Left ventricle myocardium superior (tissue), 1 donor: ENCODE measurements at regions not wholly inside any gene's neighbourhood (a gene's known extent, or its start where the extent isn't known, plus 50 kb on each side); places are given as distances from the start of the nearest gene placed in this dataset.
"Not testable (repeated sequence)": the region's sequence is repeated elsewhere in the genome, so short reads cannot be mapped to it uniquely, and the experiment has no call there.

Source experiments
- ATAC-seq: fragments of 200-7000 bp; cut with Tn5 transposase; one replicate; pipeline ENCODE4 v1.9.1; 2020; ENCODE audit warnings: mild to moderate bottlenecking, moderate library complexity
- DNase-seq: peaks from one replicate; pipeline ENCODE4 v3.0.0-alpha.2; 2020
- intact Hi-C: fragments of 100-400 bp; cut with micrococcal nuclease; formaldehyde crosslinking; loops from one replicate; pipeline ENCODE4 v1.11.0; 2022
- donor health status: DM: no; HTN: yes; CAD: no; lungs with severe emphysema.

- intact Hi-C loops, result no loop called here
- DNase-seq, result no peak
- no peak for ATAC-seq
Measured at GRCh38 chr9:78436873-78437272, 139.9 kb downstream of the PSAT1 start.

- intact Hi-C loops, result no loop called here
- no peak for ATAC-seq
Measured at GRCh38 chr9:78437296-78437695, 140.4 kb downstream of the PSAT1 start.

GRCh38 chr9:78437806-78438205 lies 140.9 kb downstream of the PSAT1 start:
- intact Hi-C loops, result no loop called here
- no peak for ATAC-seq
- DNase-seq, result no peak

More at GRCh38 chr9:78437296-78437695, 140.4 kb downstream of the PSAT1 start:
- DNase-seq, result no peak

- intact Hi-C loops, result no loop called here
- ATAC-seq (no peak), DNase-seq (no peak)
Measured at GRCh38 chr9:78438211-78438610, 141.3 kb downstream of the PSAT1 start.

GRCh38 chr9:78438780-78439179 lies 141.9 kb downstream of the PSAT1 start:
- ATAC-seq (no peak), DNase-seq (no peak)
- intact Hi-C loops, result no loop called here

GRCh38 chr9:78439190-78439865 lies 142.4 kb downstream of the PSAT1 start:
- peak; percentile 81 for DNase-seq
- intact Hi-C loops, result no loop called here
- peak; percentile 85 for ATAC-seq

GRCh38 chr9:78439866-78440830 lies 143.2 kb downstream of the PSAT1 start:
- DNase-seq (no peak), ATAC-seq (no peak)
- intact Hi-C loops, result no loop called here

- intact Hi-C loops, result no loop called here
- ATAC-seq (no peak), DNase-seq (no peak)
Measured at GRCh38 chr9:78441396-78441795, 144.5 kb downstream of the PSAT1 start.

- intact Hi-C loops, result no loop called here
- ATAC-seq, result no peak
- DNase-seq, result no peak
Measured at GRCh38 chr9:78441822-78442431, 145.0 kb downstream of the PSAT1 start.

- DNase-seq, intact Hi-C loops, ATAC-seq: not testable (repeated sequence)
Measured at GRCh38 chr9:78442577-78442976, 145.7 kb downstream of the PSAT1 start.

GRCh38 chr9:78443946-78444345 lies 147.0 kb downstream of the PSAT1 start:
- ATAC-seq (no peak), DNase-seq (peak; percentile 42)
- intact Hi-C loops, result no loop called here

- ATAC-seq (no peak), DNase-seq (no peak)
Measured at GRCh38 chr9:78448960-78449673, 152.2 kb downstream of the PSAT1 start.

GRCh38 chr9:78453450-78453849 lies 156.5 kb downstream of the PSAT1 start:
- ATAC-seq (no peak), DNase-seq (no peak)
- intact Hi-C loops, result no loop called here

More at GRCh38 chr9:78448960-78449673, 152.2 kb downstream of the PSAT1 start:
- intact Hi-C loops, result no loop called here

- intact Hi-C loops, result no loop called here
- no peak for ATAC-seq
- DNase-seq, result no peak
Measured at GRCh38 chr9:78462611-78463010, 165.7 kb downstream of the PSAT1 start.

- DNase-seq (no peak), ATAC-seq (no peak)
- intact Hi-C loops, result no loop called here
Measured at GRCh38 chr9:78463750-78464149, 166.8 kb downstream of the PSAT1 start.

- ATAC-seq (no peak), DNase-seq (no peak)
- intact Hi-C loops, result no loop called here
Measured at GRCh38 chr9:78468231-78468630, 171.3 kb downstream of the PSAT1 start.

- no peak for DNase-seq
- intact Hi-C loops, result no loop called here
- no peak for ATAC-seq
Measured at GRCh38 chr9:78468974-78469576, 172.2 kb downstream of the PSAT1 start.

- intact Hi-C loops, result no loop called here
- ATAC-seq (no peak), DNase-seq (no peak)
Measured at GRCh38 chr9:78470216-78470615, 173.3 kb downstream of the PSAT1 start.

GRCh38 chr9:78470741-78471140 lies 173.8 kb downstream of the PSAT1 start:
- intact Hi-C loops, result no loop called here
- ATAC-seq, result no peak

More at GRCh38 chr9:78470741-78471140, 173.8 kb downstream of the PSAT1 start:
- DNase-seq, result no peak
